HG03442 (cell line): ENCODE measurements at regions not wholly inside any gene's neighbourhood (a gene's known extent, or its start where the extent isn't known, plus 50 kb on each side); places are given as distances from the start of the nearest gene placed in this dataset.

Experiments used
- ATAC-seq: cut with Tn5 transposase; IDR thresholded peaks from one replicate; pipeline ENCODE4 v1.9.1; 2021; ENCODE audit warnings: mild to moderate bottlenecking, moderate library complexity; ENCODE audit not compliant: unreplicated experiment

DNA sequence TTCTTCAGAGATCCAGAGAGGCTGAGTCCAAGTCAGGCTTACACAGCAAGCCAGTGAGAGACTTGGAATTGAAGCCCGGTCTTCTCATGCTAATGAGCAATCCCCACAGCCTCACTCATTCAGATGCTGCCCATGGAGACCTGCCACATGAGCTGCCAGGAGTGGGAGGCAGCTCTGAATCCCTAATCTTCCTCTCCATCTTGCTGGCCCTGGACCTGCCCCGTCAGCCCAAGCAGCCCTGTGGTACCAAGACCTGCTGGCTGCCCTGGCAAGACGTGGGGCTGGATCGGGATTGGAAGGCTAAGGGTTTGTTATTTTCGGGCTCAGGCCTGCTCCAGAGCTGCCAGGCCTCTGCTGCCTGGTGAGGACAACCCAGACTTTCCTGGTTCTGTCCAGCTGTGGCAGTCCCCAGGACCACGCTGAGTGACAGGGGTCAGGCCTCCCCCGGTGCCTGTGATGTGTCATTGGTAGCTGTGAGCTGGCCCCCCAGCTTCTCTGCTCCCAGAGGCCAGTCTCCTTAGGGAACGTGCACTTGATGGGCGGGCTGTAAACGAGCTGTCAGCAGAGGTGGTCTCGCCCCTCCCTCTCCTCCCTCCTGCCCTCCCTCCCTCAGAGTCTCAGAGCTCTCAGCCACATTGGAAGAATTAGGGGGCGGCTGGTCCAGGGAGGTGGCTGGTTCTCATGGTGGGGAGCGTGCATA lies 135.0 kb downstream of the FOXD2 start:
- no peak for ATAC-seq

DNA sequence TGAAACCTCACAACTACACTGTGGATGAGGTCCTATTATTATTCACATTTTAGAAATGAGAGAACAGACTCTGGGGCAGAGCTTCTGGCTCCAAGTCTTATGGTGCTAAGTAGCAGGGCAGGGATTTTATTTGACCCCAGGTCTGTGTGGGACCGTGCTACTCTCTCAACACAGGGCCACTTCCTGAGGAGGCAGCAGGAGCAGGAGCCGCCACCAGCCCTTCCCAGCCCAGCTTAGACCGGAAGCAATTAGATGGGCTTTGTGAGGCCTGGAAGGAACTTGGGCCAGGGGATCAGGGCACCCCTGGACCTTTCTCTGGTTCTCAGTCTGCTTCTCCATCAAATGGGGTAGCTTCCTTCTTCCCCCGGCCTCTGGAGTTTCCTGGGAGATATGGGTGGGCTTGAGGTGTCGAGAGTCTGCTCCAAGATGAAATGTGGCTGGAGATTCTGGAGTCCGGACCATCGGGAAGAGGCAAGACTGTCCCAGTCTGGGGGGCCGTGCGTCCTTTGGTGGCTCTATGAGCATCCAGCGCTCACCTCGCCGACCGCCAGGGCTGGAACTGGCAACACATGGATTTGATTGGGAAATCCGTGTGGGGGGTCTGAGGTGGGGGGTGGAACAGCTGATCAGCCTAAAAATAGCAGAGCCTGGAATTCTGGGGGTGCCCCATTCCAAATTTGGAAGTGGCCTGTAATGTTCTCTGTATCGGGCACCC lies 136.8 kb downstream of the FOXD2 start:
- no peak for ATAC-seq

DNA sequence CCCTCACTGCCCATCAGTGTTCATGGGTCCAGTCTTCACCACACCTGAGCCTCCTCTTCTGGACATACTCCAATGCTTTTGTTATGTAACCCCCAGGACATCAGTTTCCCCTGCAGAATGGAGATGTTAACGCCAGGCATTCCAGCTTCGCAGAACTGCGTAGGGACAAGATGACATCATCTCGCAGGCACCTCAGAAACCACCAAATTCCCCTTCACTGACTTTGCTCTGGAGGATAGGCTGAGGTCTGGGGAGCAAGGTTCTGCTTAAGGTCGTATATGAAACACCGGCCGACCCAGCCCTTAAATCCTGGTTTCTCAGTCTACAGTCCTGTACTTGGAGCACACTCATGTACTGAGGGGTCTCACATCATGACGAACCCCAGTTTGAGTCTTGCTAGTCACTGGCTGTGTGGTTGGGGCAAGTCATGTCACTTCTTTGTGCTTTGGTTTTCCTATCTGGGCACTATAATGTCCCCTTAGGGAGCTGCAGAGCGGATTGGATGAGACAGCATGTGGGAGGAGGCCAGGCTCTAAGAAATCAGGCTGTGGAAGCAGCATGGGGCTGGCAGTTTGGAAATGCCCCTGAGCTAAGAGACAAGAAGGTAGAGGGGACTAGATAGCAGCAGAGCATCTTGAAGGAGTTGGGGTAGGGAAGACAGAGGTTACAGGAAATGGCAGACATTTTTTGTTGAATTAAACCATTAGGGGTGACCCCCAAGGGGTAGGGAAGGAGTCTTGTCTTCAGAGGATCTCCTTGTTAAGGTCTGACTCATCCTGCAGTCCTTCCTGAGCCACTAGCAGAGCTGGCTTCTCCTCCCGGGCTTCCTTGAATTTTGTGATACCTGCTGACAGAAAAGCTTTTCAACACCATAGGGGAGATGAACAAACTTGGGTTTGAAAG lies 138.3 kb downstream of the FOXD2 start:
- no peak for ATAC-seq

DNA sequence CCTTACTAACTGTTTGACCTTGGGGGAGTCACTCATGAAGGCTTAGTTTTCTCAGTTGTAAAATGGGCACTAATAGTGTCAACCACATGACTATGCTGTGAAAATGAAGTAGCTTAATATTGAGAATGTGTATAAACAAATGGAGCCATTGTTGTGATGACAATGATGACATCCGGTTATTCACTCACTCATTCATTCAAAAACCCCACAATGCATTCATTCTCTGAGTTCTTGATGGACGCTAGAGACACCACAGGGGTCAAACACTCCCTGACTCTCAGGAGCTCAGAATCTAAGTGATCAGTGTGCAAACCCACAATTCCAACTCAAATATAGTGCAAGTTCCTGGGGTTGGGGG lies 138.9 kb downstream of the FOXD2 start:
- ATAC-seq: no peak

DNA sequence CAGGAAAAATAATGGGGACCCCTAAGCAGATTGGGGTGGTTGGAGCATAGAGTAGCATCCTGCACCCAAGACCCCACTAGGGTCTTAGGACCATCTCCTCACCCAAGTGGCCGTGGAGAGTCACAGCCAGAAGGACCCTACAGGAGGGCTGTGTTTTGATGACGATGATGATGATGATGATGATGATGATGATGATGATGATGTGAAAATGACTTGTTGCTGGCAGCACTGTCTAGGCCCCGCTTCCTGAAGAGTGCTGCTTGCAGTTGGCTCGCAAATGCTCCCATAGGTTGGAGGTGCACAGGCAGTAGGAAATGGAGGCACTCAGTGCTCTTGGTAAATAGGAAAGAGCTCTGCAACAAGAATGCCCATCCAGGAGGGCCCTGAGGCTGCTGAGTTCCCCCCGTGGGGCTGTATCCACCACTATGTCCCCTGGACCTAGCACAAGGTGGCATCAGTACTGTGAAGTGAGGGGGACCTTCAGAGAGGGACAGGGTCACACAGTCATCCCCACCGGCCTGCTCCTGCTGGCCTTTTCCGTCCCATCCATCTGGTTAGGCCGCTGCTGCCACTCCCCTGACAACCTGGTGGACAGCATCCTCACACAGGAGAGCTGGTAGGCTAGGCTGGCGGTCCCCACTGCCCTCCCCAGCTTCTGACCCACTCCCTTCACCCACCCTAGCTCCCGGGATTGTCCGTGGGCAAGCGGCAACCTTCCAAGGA lies 139.6 kb downstream of the FOXD2 start:
- ATAC-seq: no peak

DNA sequence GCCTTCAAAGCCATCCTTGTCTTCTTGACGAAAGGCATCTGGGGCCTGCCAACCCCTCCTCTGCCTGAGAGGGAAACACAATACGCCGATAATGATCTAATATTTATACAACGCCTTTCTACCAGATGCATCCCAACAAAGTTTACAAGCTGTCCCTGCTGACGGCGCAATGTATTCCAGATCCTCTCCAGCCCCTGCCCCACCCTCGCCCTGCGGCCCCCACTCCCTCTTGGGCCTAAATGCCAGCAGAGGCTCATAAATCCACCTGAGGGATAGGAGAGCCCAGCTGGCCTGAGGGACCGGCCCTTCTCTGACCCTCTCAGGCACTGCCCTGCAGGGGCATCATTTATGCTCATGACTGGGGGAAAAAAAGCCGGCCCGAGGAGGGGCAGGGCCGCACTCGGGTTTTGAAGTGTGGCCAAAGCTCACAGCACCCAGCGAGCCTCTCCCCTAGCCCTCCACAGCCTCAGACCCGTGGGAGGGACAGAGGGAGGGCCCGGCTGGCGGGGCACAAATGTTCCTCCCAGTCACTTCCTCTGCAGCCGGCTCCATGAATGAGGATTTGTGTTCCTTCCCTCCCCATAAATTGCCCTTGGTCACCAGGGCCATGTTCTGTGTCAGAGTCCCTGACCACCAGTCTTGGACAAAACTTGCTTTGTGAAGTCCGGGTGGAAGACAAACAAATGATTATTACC lies 140.3 kb downstream of the FOXD2 start:
- no peak for ATAC-seq

DNA sequence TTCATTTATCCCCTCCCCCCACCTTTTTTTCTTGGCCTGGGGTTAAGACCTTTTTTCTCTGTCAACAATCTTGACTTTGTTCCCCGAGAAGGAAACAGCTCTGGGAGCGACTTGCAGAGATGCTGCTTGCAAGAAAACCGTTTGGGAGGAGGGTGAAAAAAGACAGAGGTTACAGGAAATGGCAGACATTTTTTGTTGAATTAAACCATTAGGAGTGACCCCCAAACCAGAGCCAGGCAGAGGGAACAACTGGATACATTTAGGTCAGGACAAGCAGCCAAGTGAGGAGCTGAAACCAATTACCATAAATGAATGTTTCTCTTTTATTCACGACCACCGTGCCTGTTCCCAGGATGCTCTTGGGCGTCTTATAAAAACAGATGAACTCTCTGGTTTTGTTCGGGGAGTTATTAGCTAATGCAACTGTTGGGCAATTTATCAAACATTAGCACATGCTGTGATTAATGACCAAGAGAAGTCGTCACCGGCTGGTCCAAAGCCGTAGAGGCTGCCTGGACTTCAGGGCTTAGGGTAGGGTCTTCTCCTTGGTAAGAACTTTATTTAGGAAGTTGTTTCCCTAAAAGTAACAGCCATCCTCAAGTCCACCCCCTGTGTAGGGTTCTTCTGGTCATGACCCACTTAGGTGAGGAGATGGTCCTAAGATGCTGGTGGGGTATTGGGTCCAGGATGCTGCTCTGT lies 141.0 kb downstream of the FOXD2 start:
- no peak for ATAC-seq

DNA sequence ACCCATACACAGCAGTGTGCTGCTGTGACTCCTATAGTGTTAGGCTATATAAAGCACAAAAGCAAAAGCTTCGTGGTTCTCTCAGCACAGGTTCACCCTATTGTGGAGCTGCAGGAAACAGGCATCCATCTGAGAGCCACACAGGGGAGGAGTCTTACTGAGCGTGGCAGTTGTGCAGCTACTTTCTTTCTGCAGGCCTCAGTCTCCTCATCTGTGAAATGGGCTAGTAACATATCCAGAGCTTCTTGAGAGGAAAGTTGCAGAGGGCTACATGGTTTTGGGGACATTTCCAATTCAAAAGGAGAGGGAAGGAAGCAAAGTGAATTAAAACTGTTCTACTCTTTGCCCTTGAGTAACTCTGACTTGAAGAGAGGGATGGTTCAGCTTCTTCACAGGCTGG lies 142.0 kb downstream of the FOXD2 start:
- no peak for ATAC-seq

DNA sequence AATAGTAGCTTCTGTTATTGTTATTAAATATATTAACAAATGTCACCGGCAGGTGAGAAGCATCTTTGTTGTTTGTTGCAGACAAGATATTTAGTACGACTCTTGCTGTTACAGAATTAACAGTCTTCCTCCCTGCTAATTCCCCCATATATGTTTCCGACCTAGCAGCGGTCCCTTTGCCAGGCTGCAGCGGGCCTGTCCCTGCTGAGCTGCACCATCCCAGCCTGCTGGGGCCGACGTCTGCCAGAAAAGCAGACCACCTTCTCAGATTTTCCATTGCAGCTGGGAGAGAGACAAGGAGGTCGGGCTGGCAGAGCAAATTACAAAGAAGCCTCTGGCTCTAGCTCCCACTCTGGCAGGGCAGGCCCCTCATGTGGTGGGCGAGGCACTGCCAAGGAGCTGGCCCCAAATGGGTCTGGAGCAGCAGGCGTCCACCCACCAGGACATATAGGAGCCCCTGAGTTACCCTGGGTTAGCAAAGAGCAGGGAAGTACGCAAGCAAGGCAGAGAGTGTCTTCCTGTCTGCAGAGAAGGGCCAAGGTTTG lies 142.7 kb downstream of the FOXD2 start:
- ATAC-seq: no peak

DNA sequence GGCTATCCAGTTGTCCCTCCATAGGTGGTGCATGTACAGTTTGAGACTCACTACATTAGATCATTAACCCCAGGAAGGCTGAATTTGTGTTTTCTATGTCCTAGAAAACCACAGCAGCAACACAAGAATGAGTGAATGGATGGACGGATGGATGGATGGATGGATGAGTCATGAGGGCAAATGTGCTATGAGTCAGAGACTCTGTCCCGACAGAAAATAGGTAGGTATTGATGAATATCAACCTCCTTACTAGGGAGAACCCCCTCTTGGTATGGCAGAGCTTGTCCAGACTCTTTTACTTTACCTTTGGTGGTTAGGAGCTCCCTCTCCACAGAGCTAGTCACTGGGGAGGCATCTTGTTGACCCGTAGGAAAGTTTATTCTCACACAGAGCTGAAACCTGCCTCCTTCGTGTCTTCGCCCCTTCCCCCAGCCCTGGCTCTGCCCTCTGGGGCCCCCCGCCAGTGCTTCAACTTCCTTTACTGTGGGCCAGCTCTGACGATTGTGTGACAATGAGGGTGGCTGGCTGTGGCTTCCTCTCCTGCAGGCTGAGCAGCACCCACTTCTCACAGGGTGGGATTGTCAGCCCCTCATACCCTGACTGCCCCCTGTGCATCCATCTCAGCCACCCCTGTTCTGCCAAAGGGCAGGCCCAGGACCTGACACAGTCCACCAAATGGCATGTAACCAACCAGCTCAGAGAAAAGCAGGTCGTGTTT lies 145.2 kb downstream of the FOXD2 start:
- ATAC-seq: no peak

DNA sequence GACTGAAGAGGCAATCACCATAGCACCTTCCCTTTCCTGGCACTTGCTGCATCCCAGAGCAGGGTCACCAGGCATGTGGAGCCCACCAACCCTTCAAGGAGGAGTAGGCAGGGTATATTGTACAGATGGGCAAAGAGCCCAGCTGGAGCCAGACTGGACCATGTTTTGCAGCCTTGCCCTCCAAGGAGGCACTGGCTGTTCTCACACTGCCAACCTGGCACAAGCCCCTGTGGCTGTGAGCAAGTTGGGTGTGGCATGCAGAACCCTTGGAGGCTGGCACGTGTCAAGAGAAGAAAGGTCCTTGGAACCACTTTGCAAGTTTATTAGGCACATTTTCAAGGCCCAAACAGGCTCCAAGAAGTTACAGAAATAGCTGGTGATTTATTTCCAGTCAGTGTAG lies 146.4 kb downstream of the FOXD2 start:
- no peak for ATAC-seq

DNA sequence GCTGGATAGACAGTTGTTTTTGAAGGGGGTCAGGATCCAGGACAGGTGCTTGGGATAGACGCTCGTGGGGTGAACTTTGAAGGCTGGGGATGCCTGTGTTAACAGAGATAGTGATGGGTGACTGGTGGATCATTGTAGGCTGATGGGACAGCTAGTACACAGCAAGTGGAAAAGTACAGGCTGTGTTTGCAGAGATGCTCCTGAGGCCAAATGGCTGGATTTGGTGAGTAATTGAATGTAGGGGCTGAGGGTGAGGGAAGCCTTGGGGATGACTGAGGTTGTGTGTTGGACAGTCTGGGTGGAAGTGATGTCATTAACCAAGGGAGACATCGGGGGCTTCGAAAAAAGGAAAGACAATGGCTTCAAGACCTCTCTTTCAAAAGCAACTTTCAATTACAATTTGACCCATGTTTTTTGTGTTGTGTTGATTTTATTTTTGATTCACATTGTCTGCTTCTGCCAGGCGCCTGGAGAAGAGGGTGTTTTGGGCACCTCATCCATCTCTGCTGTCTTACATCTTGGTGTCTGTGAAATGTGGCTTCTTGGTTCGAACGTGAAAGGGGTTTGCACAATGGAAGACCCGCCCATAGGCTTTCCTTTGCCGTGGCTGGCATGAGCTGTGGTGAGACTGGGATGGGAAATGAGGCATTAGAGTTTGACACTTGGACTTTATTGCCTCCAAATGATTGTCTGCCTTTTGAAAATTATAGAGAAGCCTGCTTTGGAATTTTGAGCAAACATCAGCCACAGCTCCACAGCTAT lies 147.5 kb downstream of the FOXD2 start:
- no peak for ATAC-seq

DNA sequence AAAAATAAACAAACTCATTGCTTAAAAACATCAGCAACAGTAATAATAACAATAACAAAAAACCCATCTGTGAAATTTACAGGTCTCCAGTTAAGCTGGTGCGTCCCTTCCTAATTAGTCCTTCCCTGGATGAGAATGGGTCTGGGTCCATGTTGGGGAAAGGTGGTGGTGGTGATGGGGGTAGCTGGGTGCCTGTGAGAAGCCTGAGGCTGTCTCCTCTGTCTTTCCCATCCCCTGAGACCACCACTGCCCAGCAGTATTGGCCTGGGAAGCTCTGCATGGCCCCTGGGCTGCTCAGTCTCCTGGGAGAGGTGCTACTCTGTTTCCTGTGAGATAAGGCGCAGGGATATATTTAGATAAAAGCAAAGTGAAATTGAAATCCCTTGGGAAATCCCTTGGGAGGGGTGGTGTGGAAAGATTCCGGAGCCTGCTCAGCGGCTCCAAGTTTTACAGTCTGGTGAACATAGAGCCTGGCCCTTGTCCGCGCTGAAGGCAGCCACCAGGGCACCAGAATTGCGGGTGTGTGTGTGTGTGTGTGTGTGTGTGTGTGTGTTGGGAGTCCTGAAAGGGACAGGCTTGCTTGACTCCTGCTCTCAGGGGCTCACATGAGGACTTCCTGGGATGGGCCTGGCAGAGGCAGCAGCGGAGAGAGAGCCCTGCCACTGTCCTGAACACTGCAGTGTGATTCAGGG lies 150.2 kb downstream of the FOXD2 start:
- no peak for ATAC-seq

DNA sequence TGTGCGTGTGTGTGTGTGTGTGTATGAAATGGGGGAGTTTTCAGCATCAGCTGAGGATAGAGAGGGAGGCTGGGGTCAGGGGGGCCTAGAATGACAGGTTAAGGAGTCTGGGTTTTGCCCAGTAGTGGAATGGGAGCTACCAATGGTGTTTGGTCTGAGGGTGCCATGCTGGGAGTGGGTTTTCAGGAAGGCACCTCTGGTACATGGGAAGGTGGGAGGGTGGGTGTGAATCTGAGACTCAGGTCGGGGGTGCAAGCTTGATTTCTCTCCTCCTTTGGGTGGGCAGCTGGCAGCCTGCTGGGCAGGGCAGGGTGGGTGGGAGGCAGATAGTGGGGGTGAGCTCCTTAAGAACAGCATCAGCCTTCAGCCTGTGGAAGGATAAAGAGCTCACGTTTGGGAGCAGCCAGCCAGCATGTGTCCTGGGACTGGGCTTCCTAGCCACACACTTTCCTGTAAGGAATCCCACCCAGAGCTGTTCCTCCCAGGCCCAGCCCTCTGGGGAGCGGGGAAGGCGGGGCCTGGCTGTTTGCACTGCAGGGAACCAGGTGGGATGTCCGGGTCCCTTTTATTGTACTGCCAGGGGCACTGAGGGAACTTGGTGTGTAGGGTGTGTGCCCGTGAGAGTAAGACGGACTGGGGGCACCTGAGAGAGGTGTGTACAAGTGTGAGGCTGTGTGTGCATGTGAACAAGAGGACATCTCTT lies 152.8 kb downstream of the FOXD2 start:
- no peak for ATAC-seq

DNA sequence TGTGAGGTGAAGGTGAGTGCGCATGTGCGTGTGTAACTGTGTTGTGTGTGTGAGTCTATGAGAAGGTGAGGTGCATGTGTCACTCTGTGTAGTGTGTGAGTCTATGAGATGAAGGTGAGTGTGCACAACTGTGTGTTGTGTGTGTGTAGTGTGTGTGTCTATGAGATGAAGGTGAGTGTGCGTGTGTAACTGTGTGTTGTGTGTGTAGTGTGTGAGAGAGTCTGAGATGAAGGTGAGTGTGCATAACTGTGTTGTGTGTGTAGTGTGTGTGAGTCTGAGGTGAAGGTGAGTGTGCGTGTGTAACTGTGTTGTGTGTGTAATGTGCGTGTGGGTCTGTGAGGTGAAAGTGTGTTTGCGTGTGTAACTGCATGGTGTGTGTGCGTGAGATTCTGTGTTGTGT lies 154.0 kb downstream of the FOXD2 start:
- no peak for ATAC-seq

DNA sequence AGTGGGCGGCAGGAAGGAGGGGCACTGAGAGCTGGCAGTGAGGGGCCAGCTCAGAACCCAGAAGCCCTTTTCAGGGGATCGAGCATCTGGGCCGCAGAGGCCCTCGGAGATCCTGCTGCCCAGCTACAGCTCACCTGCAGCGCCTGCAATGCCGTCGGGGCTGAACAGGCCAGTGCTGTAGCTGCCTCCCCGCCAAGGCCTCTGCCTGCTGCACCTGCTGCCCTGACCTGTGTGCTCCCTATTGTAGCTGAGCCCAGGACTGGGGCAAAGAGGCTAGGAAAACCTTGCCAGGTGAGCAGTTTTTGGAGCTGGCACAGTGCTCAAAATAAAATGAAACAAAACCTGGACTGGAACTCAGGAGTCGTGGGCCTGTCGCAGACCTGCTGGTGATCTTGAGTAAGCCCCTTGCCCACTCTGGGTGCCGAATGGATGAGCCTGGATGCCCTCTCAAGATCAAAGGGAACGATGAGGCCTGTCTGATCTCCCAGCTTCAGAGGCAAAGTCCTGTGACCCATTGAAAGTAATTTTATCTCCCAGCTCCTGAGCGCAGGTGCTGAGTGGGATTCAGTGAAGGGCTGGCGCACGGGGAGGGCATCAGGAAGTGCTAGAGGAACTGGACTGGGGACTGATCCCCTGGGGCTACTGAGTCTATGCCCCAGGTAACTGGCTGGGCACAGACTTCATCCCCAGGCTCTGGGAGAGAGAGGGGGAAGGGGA lies 154.6 kb downstream of the FOXD2 start:
- ATAC-seq: no peak
